GM12874 (cell line): ENCODE measurements at regions not wholly inside any gene's neighbourhood (a gene's known extent, or its start where the extent isn't known, plus 50 kb on each side); places are given as distances from the start of the nearest gene placed in this dataset.

Experiments used
- CTCF ChIP-seq: IDR thresholded peaks from 2 replicates; pipeline ENCODE4 v1.5.1; 2011; ENCODE audit warnings: low read depth, mild to moderate bottlenecking, control low read depth, low read length, moderate library complexity; ENCODE audit not compliant: insufficient read depth

GRCh38 chr2:67825476-67825875 is 237.3 kb downstream of the C1D start:
- TF ChIP-seq CTCF = no peak

GRCh38 chr2:67828066-67828465 is 234.7 kb downstream of the C1D start:
- TF ChIP-seq CTCF = no peak

- TF ChIP-seq CTCF = no peak
Observed at GRCh38 chr2:67829470-67829869, 233.3 kb downstream of the C1D start.

- TF ChIP-seq CTCF = no peak
Observed at GRCh38 chr2:67833632-67834031, 229.2 kb downstream of the C1D start.

GRCh38 chr2:67834482-67834881 is 228.3 kb downstream of the C1D start:
- TF ChIP-seq CTCF = no peak

GRCh38 chr2:67835266-67835665 is 227.5 kb downstream of the C1D start:
- TF ChIP-seq CTCF = no peak

GRCh38 chr2:67836866-67837265 is 225.9 kb downstream of the C1D start:
- TF ChIP-seq CTCF = no peak

- TF ChIP-seq CTCF = no peak
Observed at GRCh38 chr2:67838205-67838604, 224.6 kb downstream of the C1D start.
